Retinal pigment epithelial cell (primary cell): ENCODE measurements at regions not wholly inside any gene's neighbourhood (a gene's known extent, or its start where the extent isn't known, plus 50 kb on each side); places are given as distances from the start of the nearest gene placed in this dataset.

Experiments used
- DNase-seq: peaks from one replicate; pipeline ENCODE4 v3.0.0-alpha.2; 2010; ENCODE audit warnings: low read depth
- H3K4me3 ChIP-seq: 2 replicates; pipeline ENCODE4 v1.5.1; 2011; ENCODE audit warnings: mild to moderate bottlenecking, low read length, control low read depth, moderate library complexity
- TF ChIP-seq, protein P1 (sequence below): conservative IDR thresholded peaks from 2 replicates; pipeline ENCODE4 v1.5.1; 2011; ENCODE audit warnings: low read depth, low read length, control low read depth, inconsistent platforms

- no peak for DNase-seq
- TF ChIP-seq, protein P1, sequence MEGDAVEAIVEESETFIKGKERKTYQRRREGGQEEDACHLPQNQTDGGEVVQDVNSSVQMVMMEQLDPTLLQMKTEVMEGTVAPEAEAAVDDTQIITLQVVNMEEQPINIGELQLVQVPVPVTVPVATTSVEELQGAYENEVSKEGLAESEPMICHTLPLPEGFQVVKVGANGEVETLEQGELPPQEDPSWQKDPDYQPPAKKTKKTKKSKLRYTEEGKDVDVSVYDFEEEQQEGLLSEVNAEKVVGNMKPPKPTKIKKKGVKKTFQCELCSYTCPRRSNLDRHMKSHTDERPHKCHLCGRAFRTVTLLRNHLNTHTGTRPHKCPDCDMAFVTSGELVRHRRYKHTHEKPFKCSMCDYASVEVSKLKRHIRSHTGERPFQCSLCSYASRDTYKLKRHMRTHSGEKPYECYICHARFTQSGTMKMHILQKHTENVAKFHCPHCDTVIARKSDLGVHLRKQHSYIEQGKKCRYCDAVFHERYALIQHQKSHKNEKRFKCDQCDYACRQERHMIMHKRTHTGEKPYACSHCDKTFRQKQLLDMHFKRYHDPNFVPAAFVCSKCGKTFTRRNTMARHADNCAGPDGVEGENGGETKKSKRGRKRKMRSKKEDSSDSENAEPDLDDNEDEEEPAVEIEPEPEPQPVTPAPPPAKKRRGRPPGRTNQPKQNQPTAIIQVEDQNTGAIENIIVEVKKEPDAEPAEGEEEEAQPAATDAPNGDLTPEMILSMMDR = no peak
- H3K4me3 ChIP-seq = no peak overlapping the region
Observed at GRCh38 chr1:239947801-239948200, 143.9 kb upstream of the FMN2 start.

GRCh38 chr1:239951511-239952140 is 140.1 kb upstream of the FMN2 start:
- peak; percentile 34 for DNase-seq
- no peak overlapping the region for H3K4me3 ChIP-seq
- TF ChIP-seq, protein P1 = peak; percentile 75

- no peak for DNase-seq
- H3K4me3 ChIP-seq = no peak overlapping the region
- TF ChIP-seq, protein P1 = peak; percentile 70
Observed at GRCh38 chr1:239952348-239953308, 139.1 kb upstream of the FMN2 start.

DNA sequence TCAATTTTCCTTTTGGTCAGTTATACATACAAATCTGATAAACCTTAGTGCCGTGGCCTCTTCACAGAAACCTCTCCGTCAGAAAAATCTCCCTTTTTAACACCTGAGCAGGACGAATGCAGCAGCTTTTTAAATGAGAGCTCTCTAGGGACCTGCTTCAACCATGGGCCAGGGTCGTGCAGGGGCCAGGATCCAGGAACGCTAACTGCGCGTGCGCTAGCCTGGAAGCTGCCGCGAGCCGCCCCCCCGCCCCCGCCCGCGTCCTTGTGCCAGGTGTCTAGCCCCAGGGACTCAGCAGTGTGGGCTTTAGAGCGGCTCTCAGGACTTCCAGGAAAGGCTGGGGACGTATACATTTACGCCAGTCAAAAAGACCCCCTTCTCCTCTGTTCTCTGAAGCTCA is 136.8 kb upstream of the FMN2 start:
- TF ChIP-seq, protein P1 = no peak
- DNase-seq = no peak
- H3K4me3 ChIP-seq = no peak overlapping the region

DNA sequence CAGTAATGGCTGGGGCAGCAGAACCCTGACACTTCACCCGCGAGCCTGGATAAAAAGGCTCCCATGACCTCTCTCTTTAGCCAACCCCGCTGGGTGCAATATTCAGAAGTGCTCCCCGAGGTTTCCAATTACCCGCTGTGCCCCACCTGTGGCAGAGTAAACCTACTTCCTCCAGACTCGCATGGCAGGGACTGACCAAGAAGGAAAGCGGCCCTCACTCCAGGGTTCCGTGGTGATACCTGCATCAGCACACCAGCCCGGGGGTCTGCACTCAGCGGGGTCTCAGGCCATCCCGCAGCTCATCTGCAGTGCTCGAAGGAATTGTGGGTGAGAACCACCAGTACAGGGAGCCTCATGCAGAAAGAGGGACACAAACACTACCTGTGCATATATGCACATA is 136.3 kb upstream of the FMN2 start:
- no peak for DNase-seq
- H3K4me3 ChIP-seq = no peak overlapping the region
- TF ChIP-seq, protein P1 = no peak

GRCh38 chr1:239956263-239956662 is 135.4 kb upstream of the FMN2 start:
- no peak for DNase-seq
- H3K4me3 ChIP-seq = no peak overlapping the region
- TF ChIP-seq, protein P1 = no peak
